GM19324 (cell line): ENCODE measurements at regions not wholly inside any gene's neighbourhood (a gene's known extent, or its start where the extent isn't known, plus 50 kb on each side); places are given as distances from the start of the nearest gene placed in this dataset.

Experiments used
- ATAC-seq: cut with Tn5 transposase; IDR thresholded peaks from one replicate; pipeline ENCODE4 v1.9.1; 2021; ENCODE audit warnings: mild to moderate bottlenecking, moderate library complexity; ENCODE audit not compliant: unreplicated experiment, low FRiP score

GRCh38 chr3:22450786-22451400 is 699.9 kb upstream of the ZNF385D start:
- no peak for ATAC-seq

- no peak for ATAC-seq
Observed at GRCh38 chr3:22451501-22451900, 700.5 kb upstream of the ZNF385D start.

- no peak for ATAC-seq
Observed at GRCh38 chr3:22453906-22454535, 703.0 kb upstream of the ZNF385D start.

- ATAC-seq: no peak
Observed at GRCh38 chr3:22469995-22470394, 719.0 kb upstream of the ZNF385D start.

GRCh38 chr3:22471557-22471956 is 720.5 kb upstream of the ZNF385D start:
- ATAC-seq: no peak

GRCh38 chr3:22474706-22475445 is 723.9 kb upstream of the ZNF385D start:
- ATAC-seq: no peak

GRCh38 chr3:22475665-22476240 is 724.7 kb upstream of the ZNF385D start:
- no peak for ATAC-seq

- ATAC-seq: no peak
Observed at GRCh38 chr3:22476976-22477375, 726.0 kb upstream of the ZNF385D start.

GRCh38 chr3:22485954-22486353 is 717.2 kb upstream of the UBE2E2 start:
- no peak for ATAC-seq

GRCh38 chr3:22490747-22491146 is 712.4 kb upstream of the UBE2E2 start:
- no peak for ATAC-seq

GRCh38 chr3:22491344-22491743 is 711.8 kb upstream of the UBE2E2 start:
- ATAC-seq: no peak

GRCh38 chr3:22492342-22492741 is 710.8 kb upstream of the UBE2E2 start:
- ATAC-seq: no peak

GRCh38 chr3:22495241-22495640 is 707.9 kb upstream of the UBE2E2 start:
- ATAC-seq: no peak

- no peak for ATAC-seq
Observed at GRCh38 chr3:22495791-22496190, 707.3 kb upstream of the UBE2E2 start.

GRCh38 chr3:22496641-22497040 is 706.5 kb upstream of the UBE2E2 start:
- no peak for ATAC-seq

GRCh38 chr3:22506871-22507270 is 696.3 kb upstream of the UBE2E2 start:
- ATAC-seq: no peak

GRCh38 chr3:22507709-22508108 is 695.4 kb upstream of the UBE2E2 start:
- ATAC-seq: no peak

- no peak for ATAC-seq
Observed at GRCh38 chr3:22523925-22524324, 679.2 kb upstream of the UBE2E2 start.

GRCh38 chr3:22526266-22526837 is 676.8 kb upstream of the UBE2E2 start:
- no peak for ATAC-seq

GRCh38 chr3:22536541-22536940 is 666.6 kb upstream of the UBE2E2 start:
- no peak for ATAC-seq

- no peak for ATAC-seq
Observed at GRCh38 chr3:22537560-22537959, 665.6 kb upstream of the UBE2E2 start.
